ENCODE measurements at regions not wholly inside any gene's neighbourhood (a gene's known extent, or its start where the extent isn't known, plus 50 kb on each side); places are given as distances from the start of the nearest gene placed in this dataset.
A peak's percentile ranks its signal among the peaks of the same experiment; 100 is the strongest.

DNA sequence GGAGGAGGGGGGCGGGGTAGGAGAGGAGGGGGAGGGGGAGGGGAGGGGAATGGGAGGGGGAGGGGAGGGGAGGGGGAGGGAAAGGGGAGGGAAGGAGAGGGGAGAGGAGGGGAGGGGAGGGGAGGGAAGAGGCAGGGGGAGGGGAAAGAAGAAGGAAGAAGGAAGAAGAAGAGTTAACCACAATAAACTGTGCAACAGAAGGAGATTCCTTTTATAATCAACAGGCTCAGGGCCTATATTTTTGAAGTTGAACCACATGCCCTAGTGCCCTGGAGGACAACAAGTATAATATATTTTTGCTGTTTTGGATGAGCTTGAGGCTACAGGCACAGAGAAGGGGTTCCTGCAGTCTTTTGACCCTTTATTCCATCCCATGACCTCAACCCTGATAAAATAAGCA, 228.2 kb upstream of the IRF2BP2 start:
- Mint-ChIP-seq H3K27ac (peak overlapping the region in 1 of 3 experiments; percentile 26), H3K9me3 (no peaks in the 10 kb centered on the region), H3K36me3 (ENCODE audit: low read depth) (no peaks in the 10 kb centered on the region), H3K4me1 (peaks cover 25% of the 10 kb centered on the region), H3K27me3 (ENCODE audit: low read depth) (no peaks in the 10 kb centered on the region), H3K4me3 (no peak overlapping the region)
- TF ChIP-seq, protein P1, sequence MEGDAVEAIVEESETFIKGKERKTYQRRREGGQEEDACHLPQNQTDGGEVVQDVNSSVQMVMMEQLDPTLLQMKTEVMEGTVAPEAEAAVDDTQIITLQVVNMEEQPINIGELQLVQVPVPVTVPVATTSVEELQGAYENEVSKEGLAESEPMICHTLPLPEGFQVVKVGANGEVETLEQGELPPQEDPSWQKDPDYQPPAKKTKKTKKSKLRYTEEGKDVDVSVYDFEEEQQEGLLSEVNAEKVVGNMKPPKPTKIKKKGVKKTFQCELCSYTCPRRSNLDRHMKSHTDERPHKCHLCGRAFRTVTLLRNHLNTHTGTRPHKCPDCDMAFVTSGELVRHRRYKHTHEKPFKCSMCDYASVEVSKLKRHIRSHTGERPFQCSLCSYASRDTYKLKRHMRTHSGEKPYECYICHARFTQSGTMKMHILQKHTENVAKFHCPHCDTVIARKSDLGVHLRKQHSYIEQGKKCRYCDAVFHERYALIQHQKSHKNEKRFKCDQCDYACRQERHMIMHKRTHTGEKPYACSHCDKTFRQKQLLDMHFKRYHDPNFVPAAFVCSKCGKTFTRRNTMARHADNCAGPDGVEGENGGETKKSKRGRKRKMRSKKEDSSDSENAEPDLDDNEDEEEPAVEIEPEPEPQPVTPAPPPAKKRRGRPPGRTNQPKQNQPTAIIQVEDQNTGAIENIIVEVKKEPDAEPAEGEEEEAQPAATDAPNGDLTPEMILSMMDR (IDR thresholded peaks at IDR 0.05; ENCODE audit: unreplicated experiment in 3 of 3), result no peak

- no peak overlapping the region for H3K4me3 Mint-ChIP-seq
- H3K36me3 Mint-ChIP-seq (ENCODE audit: low read depth), result no peaks in the 10 kb centered on the region
- H3K9me3 Mint-ChIP-seq, result no peaks in the 10 kb centered on the region
- TF ChIP-seq, protein P1 (IDR thresholded peaks at IDR 0.05; ENCODE audit: unreplicated experiment in 3 of 3), result no peak
- peaks cover 21% of the 10 kb centered on the region for H3K4me1 Mint-ChIP-seq
- no peak overlapping the region for H3K27ac Mint-ChIP-seq
- no peaks in the 10 kb centered on the region for H3K27me3 Mint-ChIP-seq (ENCODE audit: low read depth)
These were observed 227.7 kb upstream of the IRF2BP2 start for GRCh38 chr1:234837713-234838112.

DNA sequence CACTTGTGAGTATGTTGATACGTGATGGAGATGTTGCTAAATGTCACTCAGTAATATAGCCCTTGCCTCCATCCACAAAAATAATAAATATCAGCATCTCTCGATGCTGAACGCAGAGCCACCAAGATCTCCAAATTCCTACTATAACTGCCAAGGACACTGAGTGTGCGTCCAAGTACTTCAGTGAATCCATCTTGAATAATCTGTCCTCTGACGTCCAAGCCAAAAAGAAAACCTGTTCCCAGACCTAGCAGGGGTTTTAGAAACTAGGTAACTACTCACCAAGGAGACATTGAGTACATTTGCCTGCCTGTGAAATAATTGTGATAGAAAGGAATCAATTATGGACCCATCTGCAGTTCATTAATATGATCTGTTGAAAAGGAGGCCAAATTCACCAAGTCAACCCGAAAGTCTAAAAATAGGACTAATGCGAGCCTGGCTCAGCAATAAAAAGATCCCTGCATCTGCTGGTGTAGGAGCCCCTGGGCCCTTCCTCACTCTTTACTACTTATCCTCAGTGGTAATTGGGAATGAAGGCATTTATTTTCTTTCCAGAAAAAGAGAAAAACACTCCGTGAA, 226.9 kb upstream of the IRF2BP2 start:
- TF ChIP-seq, protein P1 (IDR thresholded peaks at IDR 0.05; ENCODE audit: unreplicated experiment in 3 of 3), result no peak
- peaks cover 15% of the 10 kb centered on the region for H3K4me1 Mint-ChIP-seq
- no peak overlapping the region for H3K27ac Mint-ChIP-seq
- H3K4me3 Mint-ChIP-seq, result no peak overlapping the region
- H3K9me3 Mint-ChIP-seq, result no peaks in the 10 kb centered on the region
- no peaks in the 10 kb centered on the region for H3K36me3 Mint-ChIP-seq (ENCODE audit: low read depth)
- no peaks in the 10 kb centered on the region for H3K27me3 Mint-ChIP-seq (ENCODE audit: low read depth)

- Mint-ChIP-seq H3K27ac (no peak overlapping the region), H3K9me3 (no peaks in the 10 kb centered on the region), H3K36me3 (ENCODE audit: low read depth) (no peaks in the 10 kb centered on the region), H3K27me3 (ENCODE audit: low read depth) (no peaks in the 10 kb centered on the region), H3K4me3 (no peak overlapping the region), H3K4me1 (peaks cover 8% of the 10 kb centered on the region)
- TF ChIP-seq, protein P1 (IDR thresholded peaks at IDR 0.05; ENCODE audit: unreplicated experiment in 3 of 3), result no peak
These were observed 226.2 kb upstream of the IRF2BP2 start for GRCh38 chr1:234836045-234836681.

GRCh38 chr1:234835239-234835638, 225.3 kb upstream of the IRF2BP2 start:
- no peaks in the 10 kb centered on the region for H3K27me3 Mint-ChIP-seq (ENCODE audit: low read depth)
- no peaks in the 10 kb centered on the region for H3K36me3 Mint-ChIP-seq (ENCODE audit: low read depth)
- H3K4me1 Mint-ChIP-seq, result peaks cover 7% of the 10 kb centered on the region
- TF ChIP-seq, protein P1 (IDR thresholded peaks at IDR 0.05; ENCODE audit: unreplicated experiment in 3 of 3), result no peak
- no peak overlapping the region for H3K4me3 Mint-ChIP-seq
- no peaks in the 10 kb centered on the region for H3K9me3 Mint-ChIP-seq
- H3K27ac Mint-ChIP-seq, result no peak overlapping the region

GRCh38 chr1:234833646-234834045, 223.7 kb upstream of the IRF2BP2 start:
- Mint-ChIP-seq H3K9me3 (no peaks in the 10 kb centered on the region), H3K4me1 (peaks cover 3% of the 10 kb centered on the region), H3K4me3 (no peak overlapping the region), H3K36me3 (ENCODE audit: low read depth) (no peaks in the 10 kb centered on the region), H3K27ac (no peak overlapping the region), H3K27me3 (ENCODE audit: low read depth) (no peaks in the 10 kb centered on the region)
- TF ChIP-seq, protein P1 (IDR thresholded peaks at IDR 0.05; ENCODE audit: unreplicated experiment in 3 of 3), result no peak
